C1 segment of cervical spinal cord (tissue), 14 donors: ENCODE measurements at regions not wholly inside any gene's neighbourhood (a gene's known extent, or its start where the extent isn't known, plus 50 kb on each side); places are given as distances from the start of the nearest gene placed in this dataset.

Experiments used
- DNase-seq, 14 donors: peaks; one replicate each; lab custom pipeline; 2025; lab: John Stamatoyannopoulos, UW

GRCh38 chr14:101193106-101193844 is 289.8 kb upstream of the RTL1 start:
- DNase-seq, result no peak

GRCh38 chr14:101193845-101194372 is 290.4 kb upstream of the RTL1 start:
- no peak for DNase-seq

DNA sequence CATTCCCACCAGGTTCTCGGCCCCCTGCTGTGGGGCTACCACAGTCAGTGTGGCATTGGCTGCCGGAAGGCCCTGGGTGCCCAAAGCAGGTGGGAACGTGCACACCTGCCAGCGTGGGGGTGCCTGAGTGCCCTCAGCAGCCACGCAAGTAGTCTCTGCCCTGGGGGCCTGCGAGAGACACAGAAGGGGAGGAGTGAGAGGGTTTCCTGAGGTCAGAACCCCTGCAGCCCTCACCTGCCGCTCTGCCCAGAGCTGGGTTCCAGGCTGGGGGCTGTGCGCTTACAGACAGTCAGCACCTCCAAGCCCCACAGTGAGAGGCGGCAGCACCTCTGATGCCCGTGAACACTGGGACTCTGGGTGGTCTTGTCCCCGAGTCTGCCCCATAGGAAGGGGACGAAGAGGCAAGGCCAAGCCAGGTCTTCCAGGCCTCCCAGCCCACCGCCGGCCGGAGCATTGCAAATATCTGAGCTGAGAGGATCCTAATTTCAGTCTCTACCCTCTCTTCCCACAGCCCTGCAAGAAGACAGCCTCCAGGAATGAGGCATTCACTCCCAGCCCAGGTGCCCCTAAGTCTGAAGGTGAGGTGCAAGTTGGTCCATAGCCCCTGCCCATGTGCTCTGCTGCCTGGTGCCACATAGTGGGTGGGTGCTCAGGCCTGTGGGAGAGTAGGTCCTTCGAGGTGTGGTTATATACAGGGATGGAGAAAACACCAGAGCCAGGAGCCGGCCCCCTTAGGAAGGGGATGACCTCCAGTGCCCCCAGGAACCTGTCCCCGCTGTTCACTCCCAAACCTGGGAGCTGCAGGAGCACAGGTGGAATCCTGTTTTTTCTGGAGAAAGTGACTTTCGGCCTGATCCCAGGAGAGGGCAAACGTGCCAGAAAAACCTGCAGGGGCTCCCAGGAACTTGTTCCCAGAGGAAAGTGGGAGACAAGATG is 291.1 kb upstream of the RTL1 start:
- no peak for DNase-seq

DNA sequence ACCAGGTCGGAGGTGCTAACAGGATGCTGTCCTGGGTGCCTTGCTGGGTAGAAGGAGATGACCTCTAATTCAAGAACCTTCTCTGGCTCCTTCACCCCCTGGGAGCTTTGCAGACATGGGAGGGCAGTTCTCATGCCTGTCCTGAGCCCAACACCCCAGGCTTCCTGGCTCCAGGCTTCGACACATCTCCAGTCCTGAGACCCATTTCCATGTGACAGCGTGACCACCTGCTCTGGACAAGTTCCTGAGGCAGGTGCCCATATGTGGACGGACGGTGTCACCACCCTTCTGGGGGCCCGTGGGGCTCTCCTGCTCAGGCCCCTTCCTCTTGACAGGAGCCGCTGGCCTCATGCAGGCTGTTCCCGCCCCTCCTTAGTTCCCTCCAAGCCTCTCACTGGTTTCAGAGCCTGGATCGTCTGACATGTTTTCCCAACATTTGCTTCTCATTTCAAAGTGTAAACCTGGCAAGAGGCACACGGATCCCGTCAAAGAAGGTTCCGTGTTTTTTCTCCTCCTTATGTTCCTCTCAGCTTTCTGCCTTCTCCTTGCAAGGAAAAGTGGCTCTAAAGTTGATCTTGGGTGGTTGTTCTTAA is 291.9 kb upstream of the RTL1 start:
- no peak for DNase-seq

DNA sequence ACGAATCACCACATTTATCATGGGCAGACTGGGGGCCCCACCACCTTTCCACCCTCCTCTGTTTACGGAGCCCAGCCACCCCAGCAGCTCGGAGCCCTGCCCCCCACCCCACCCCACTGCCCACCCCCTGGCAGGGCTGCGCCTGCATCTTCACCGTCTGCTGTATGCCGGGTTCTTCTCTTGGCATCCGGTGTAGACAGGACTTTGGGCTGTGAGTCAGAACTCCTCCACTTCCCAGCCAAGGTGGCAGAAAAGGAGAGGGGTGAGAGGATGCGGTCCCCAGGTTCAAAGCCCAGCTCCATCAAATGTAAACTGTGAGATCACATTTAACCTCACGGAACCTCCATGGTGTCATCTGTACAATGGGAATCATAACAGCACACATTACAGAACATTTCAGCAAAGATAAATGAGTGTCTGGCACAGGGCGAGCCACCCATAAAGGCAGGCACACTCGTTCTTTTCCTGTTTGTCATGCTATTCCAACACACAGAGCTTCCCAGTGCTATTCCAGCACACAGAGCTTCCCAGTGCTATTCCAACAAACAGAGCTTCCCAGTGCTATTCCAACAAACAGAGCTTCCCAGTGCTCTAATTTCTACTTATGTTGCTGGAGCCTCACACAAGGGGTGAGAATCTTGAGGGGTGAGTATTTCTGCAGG is 292.7 kb upstream of the RTL1 start:
- DNase-seq, result no peak

GRCh38 chr14:101196795-101197590 is 293.5 kb upstream of the RTL1 start:
- no peak for DNase-seq

GRCh38 chr14:101197595-101198397 is 294.3 kb upstream of the RTL1 start:
- no peak for DNase-seq

DNA sequence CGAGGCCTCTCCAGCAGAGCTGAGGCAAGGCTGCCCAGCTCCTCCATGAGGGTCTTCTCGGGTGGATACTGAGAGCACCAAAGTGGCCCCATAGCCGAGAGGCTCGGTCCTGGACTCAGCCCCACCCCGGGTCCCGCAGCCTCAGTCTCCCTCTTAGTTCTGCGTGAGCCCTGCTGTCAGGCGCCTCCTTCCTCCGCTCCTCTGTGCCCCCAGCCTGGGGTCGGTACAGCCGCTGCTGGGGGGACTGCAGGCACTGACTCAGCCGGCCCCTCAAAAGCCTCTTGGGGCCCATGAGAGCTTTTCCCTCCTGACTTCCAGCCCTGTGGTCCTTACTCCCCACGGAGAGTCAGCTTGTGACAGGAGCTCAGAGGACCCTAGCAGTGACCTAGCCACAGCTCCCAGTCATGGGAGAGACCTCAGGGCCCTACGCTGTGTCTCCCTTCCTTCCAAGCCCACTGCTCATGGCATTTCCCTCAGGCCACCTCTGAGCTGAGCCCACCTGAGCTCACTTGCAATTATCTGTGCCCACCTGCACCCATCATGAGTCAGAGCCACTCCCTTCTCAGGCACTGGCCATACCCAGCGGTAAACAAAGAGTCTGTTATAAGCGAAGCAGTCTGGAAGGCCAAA is 295.0 kb upstream of the RTL1 start:
- DNase-seq, result no peak

DNA sequence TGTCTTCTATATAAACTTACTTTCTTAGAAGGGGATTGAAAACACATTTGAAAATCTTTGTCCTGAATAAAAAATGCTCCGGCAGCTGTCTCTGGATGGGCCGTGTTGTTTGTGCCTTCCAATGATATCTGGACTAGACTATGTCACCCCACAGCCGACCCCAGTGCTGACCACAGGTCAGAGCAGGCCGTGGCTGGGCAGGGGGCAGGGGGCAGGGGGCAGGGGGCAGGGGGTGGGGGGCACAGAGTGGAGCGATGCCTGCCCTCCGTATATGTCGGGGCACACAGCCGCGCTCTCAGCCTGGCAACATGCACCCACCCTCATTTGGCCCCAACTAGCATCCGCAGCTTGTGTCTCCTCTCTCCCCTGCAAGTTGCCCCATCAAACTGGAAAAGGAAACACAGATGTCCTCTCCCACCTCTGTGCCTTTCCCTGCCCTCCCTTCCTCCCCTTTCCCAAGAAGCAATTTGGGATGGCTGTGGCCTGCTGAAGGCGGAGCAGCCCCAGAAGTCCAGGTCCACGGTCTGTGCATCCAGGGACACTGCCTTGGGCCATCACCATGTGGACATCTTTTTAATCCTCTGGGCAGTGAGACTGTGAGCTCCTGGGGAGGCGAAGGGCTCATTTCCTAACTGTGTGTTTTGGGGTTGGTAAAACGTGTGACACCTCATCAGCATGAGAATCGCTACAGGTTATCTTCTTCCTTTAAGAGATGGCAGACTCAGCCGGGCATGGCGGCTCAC is 295.7 kb upstream of the RTL1 start:
- no peak for DNase-seq

DNA sequence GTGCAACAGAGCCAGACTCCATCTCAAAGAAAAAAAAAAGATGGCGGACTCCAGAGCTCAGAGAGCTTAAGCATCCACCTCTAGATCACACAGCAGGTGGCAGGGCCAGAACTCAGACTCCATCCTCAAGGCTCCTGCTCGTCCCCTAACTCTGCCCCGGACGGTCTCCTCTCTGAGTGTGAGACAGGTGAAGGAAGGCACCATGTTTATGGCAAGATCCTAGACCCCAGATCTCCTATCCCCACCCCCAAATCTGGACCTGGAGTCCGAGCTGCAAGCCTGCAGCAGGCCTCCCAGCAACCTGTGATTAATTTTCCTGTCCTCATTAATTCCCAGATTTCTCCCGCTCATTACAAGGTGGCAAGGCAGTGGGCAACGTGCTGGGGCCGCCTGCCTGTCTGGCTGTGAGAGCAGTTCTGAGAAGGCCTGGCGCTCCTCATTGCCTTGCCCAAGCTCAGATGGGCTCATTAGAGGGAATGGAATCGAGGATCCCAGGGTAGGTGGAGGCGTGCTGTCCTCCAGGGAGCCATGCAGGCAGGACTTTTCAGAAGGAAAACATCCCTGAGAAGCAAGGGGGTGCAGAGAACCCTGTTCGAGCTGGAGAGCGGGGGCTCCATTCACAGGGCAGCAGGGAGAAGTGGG is 296.6 kb upstream of the RTL1 start:
- DNase-seq, result no peak

- no peak for DNase-seq
Observed at GRCh38 chr14:101200650-101201516, 297.4 kb upstream of the RTL1 start.

DNA sequence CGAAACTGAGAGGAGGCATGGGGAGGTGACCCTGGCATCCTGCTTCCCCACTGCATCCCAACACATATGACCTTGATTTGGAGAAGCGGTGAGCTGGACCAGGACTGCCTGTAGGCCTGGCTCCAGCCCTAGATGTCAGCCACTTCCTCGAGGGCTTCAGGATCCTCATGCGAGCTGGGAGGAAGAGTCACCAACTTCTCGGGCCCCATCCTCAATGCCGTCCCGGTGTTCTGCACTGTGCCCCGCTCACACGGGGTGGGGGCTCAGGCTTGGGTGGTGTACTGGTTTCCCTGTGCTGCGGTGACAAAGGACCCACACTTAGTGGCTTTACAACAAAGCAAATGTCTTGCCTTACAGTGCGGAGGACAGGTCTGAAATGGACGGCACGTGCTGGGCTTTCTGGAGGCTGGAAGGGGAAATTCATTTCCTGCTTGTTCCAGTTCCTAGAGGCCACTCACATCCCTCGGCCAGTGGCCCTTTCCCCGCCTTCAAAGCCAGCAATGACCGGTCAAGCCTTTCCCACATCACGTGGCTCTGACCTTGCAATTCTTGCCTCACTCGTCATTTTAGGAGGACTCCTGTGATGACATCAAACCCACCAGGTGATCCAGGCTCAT is 298.1 kb upstream of the RTL1 start:
- no peak for DNase-seq

- DNase-seq, result no peak
Observed at GRCh38 chr14:101202627-101203404, 299.3 kb upstream of the RTL1 start.

DNA sequence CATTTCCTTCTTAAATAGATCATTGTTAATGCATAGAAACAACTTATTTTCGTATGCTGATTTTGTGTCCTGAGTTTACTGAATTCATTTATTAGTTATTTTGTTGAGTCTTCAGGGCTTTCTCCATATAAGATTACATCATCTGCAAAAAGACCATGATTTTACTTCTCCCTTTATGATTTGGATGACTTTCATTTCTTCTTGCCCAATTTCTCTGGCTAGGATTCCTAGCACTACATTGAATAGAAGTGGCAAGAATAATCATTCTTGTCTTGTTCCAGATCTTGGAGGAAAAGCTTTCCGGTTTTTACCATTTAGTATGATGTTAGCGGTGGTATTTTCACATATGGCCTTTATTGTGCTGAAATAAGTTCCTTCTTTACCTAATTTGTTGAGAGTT is 303.0 kb upstream of the RTL1 start:
- DNase-seq, result no peak

DNA sequence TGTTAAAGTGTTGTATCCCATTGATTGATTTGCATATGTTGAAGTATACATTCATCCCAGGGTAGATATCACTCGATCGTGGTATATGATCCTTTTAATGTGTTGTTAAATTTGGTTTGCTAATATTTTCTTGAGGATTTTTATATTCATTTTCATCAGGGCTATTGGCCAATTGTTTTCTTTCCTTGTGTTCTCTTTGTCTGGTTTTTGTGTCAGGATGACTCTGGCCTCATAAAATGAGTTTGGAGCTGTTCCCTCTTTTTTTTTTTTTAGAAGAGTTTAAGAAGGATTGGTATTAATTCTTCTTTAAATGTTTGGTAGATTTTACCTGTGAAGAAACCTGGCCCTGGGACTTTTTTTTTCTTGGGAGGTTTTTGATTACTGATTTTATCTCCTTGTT is 303.5 kb upstream of the RTL1 start:
- no peak for DNase-seq

GRCh38 chr14:101207897-101208296 is 304.4 kb upstream of the RTL1 start:
- no peak for DNase-seq
